T-helper 1 cell treated with Interleukin-12 subunit alpha and Interleukin-12 subunit beta and Interleukin-4 antibody, amounts not matched to agents 30 μg/mL and 1 μg/mL, for 36 hours (primary cell): ENCODE measurements at regions not wholly inside any gene's neighbourhood (a gene's known extent, or its start where the extent isn't known, plus 50 kb on each side); places are given as distances from the start of the nearest gene placed in this dataset.

Experiments used
- H3K27ac Mint-ChIP-seq: one replicate; pipeline ENCODE4 v1.8.0; 2021; ENCODE audit warnings: mild to moderate bottlenecking, mixed read lengths
- H3K27me3 Mint-ChIP-seq: one replicate; pipeline ENCODE4 v1.8.0; 2021; ENCODE audit warnings: low read depth, mixed read lengths
- H3K36me3 Mint-ChIP-seq: one replicate; pipeline ENCODE4 v1.8.0; 2021; ENCODE audit warnings: low read depth, mixed read lengths
- H3K4me1 Mint-ChIP-seq: one replicate; pipeline ENCODE4 v1.8.0; 2021; ENCODE audit warnings: low read depth, mixed read lengths
- H3K4me3 Mint-ChIP-seq: one replicate; pipeline ENCODE4 v1.8.0; 2021; ENCODE audit warnings: mild to moderate bottlenecking, moderate library complexity, mixed read lengths
- H3K9me3 Mint-ChIP-seq: one replicate; pipeline ENCODE4 v1.8.0; 2021; ENCODE audit warnings: mixed read lengths

- H3K4me3 Mint-ChIP-seq, result no peak overlapping the region
- no peaks in the 10 kb centered on the region for H3K27me3 Mint-ChIP-seq
- H3K27ac Mint-ChIP-seq, result no peak overlapping the region
- H3K9me3 Mint-ChIP-seq, result no peaks in the 10 kb centered on the region
- no peaks in the 10 kb centered on the region for H3K4me1 Mint-ChIP-seq
- no peaks in the 10 kb centered on the region for H3K36me3 Mint-ChIP-seq
These were observed 135.0 kb upstream of the ZNF804A start for GRCh38 chr2:184463102-184463865.

DNA sequence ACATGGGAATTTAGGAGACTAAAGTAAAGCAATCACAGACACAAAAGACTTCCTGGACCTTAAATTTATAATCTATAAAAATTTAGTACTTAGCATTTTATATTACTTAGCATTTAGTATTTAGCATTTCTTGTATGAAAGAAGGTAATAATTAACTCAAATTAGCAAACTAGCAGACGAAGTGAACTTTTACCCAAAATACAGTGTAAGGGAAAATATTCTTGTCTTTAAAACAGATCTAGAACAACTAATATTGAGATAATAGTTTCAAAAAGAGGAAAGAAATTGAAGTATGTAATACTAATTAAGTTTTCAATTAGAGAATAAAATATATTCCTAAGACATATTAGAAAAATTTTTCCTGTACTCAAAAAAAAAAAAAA lies 134.5 kb upstream of the ZNF804A start:
- Mint-ChIP-seq H3K9me3 (no peaks in the 10 kb centered on the region), H3K4me3 (no peak overlapping the region), H3K27ac (no peak overlapping the region), H3K36me3 (no peaks in the 10 kb centered on the region), H3K27me3 (no peaks in the 10 kb centered on the region), H3K4me1 (no peaks in the 10 kb centered on the region)

- H3K27me3 Mint-ChIP-seq, result no peaks in the 10 kb centered on the region
- no peaks in the 10 kb centered on the region for H3K9me3 Mint-ChIP-seq
- no peak overlapping the region for H3K27ac Mint-ChIP-seq
- no peak overlapping the region for H3K4me3 Mint-ChIP-seq
- no peaks in the 10 kb centered on the region for H3K4me1 Mint-ChIP-seq
- no peaks in the 10 kb centered on the region for H3K36me3 Mint-ChIP-seq
These were observed 129.5 kb upstream of the ZNF804A start for GRCh38 chr2:184468826-184469225.

GRCh38 chr2:184472481-184472880 lies 125.8 kb upstream of the ZNF804A start:
- H3K4me3 Mint-ChIP-seq, result no peak overlapping the region
- no peaks in the 10 kb centered on the region for H3K27me3 Mint-ChIP-seq
- H3K4me1 Mint-ChIP-seq, result no peaks in the 10 kb centered on the region
- H3K36me3 Mint-ChIP-seq, result no peaks in the 10 kb centered on the region
- no peak overlapping the region for H3K27ac Mint-ChIP-seq
- H3K9me3 Mint-ChIP-seq, result no peaks in the 10 kb centered on the region

GRCh38 chr2:184481865-184482264 lies 116.5 kb upstream of the ZNF804A start:
- no peak overlapping the region for H3K4me3 Mint-ChIP-seq
- H3K27me3 Mint-ChIP-seq, result no peaks in the 10 kb centered on the region
- no peaks in the 10 kb centered on the region for H3K9me3 Mint-ChIP-seq
- no peaks in the 10 kb centered on the region for H3K36me3 Mint-ChIP-seq
- H3K27ac Mint-ChIP-seq, result no peak overlapping the region
- H3K4me1 Mint-ChIP-seq, result no peaks in the 10 kb centered on the region

DNA sequence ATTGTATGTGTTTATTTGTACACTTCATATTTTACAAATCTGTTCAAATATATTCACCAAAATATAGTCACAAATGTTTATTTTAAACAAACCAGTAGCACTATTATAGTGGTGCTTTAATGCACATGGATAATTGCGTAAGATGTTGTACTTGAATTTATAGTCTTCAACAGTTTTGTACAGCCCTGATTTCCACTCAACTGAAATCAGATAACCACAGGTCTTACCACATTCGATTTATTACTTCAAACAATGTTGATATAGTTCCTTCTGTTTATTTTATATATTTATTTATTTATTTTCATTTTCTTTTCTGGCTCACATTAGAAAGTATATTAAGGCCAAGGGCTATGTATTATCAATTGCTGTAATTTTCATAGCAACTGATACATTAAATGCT lies 99.4 kb upstream of the ZNF804A start:
- no peak overlapping the region for H3K4me3 Mint-ChIP-seq
- no peak overlapping the region for H3K27ac Mint-ChIP-seq
- no peaks in the 10 kb centered on the region for H3K27me3 Mint-ChIP-seq
- H3K36me3 Mint-ChIP-seq, result no peaks in the 10 kb centered on the region
- no peaks in the 10 kb centered on the region for H3K9me3 Mint-ChIP-seq
- no peaks in the 10 kb centered on the region for H3K4me1 Mint-ChIP-seq

GRCh38 chr2:184504252-184504651 lies 94.1 kb upstream of the ZNF804A start:
- Mint-ChIP-seq H3K27me3 (no peaks in the 10 kb centered on the region), H3K27ac (no peak overlapping the region), H3K36me3 (no peaks in the 10 kb centered on the region), H3K4me3 (no peak overlapping the region), H3K9me3 (no peaks in the 10 kb centered on the region), H3K4me1 (no peaks in the 10 kb centered on the region)

DNA sequence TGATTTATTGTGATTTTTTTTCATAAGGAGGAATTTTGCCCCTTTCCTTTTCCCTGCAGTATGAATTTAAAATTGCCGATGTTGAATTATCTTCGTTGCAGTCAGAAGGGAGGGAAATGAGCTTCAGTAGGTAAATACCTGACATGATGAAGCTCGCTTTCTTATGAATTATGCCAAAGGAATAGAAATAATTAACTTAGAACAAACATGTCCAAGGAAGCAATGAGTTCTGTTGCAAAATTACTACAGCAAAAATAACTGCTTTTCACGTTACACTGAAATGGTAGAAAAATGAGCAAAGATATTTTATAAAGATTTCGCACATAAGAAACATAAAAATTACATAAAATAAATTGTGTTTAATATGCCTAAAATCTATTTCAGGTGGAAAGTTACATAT lies 91.1 kb upstream of the ZNF804A start:
- peaks cover 3% of the 10 kb centered on the region for H3K9me3 Mint-ChIP-seq
- no peak overlapping the region for H3K4me3 Mint-ChIP-seq
- H3K36me3 Mint-ChIP-seq, result no peaks in the 10 kb centered on the region
- H3K27me3 Mint-ChIP-seq, result no peaks in the 10 kb centered on the region
- no peak overlapping the region for H3K27ac Mint-ChIP-seq
- H3K4me1 Mint-ChIP-seq, result no peaks in the 10 kb centered on the region

DNA sequence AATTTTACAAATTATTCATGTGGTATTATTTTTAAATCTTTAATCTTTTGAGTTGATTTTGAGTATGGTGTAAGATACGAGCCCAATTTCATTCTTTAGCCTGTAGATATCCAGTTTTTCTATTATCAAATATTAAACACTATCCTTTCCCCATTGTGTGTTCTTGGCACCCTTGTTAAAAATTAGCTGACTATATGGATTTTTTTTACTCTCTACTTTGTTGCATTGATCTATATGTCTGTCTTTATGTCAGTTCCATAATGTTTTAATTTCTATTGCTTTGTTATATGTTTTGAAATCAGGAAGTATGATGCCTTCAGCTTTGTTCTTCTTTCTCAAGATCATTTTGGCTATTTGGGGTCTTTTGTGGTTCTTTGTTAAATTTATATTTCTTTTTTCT lies 80.9 kb upstream of the ZNF804A start:
- Mint-ChIP-seq H3K36me3 (no peaks in the 10 kb centered on the region), H3K9me3 (no peaks in the 10 kb centered on the region), H3K27me3 (no peaks in the 10 kb centered on the region), H3K4me3 (no peak overlapping the region), H3K27ac (no peak overlapping the region), H3K4me1 (no peaks in the 10 kb centered on the region)

DNA sequence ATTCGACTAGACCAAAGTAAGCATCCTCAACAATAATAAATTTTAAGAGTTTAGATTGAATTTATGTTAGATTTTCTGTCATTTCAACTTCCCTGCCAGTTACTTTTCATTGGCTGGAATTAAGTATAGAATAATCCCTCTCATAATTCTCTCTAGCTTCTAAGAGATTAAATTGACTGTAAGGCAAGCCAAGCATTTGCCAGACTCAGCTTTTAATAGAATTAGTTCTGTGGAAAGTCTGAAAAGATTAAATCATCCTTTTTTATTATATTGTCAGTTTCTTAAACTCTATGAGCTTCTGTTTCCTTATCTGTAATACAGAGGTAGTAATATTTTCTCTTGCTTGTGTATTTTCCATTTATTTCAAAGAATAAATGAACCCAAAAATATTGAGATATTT lies 77.9 kb upstream of the ZNF804A start:
- H3K27ac Mint-ChIP-seq, result no peak overlapping the region
- H3K4me3 Mint-ChIP-seq, result no peak overlapping the region
- H3K27me3 Mint-ChIP-seq, result no peaks in the 10 kb centered on the region
- peaks cover 6% of the 10 kb centered on the region for H3K9me3 Mint-ChIP-seq
- H3K36me3 Mint-ChIP-seq, result no peaks in the 10 kb centered on the region
- no peaks in the 10 kb centered on the region for H3K4me1 Mint-ChIP-seq

DNA sequence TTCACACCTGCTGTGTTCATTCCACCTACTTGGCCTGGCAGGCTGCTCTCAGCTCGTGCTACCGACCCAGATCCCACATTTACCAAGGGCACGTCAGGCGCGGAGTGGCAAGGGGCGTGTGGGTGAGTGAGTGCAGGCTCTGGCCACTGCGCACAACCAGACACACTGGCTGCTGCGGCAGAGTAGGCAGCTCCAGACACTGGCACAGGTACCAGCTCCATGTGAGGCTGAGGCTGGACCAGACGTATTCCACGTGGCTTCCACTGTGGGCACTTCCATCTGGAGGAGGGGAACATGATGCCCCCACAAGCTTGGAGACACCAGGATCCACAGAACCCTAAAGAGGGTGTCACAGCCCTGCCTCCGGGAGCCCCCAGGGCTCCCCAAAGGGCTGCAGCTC lies 74.6 kb upstream of the ZNF804A start:
- no peak overlapping the region for H3K27ac Mint-ChIP-seq
- H3K36me3 Mint-ChIP-seq, result no peaks in the 10 kb centered on the region

GRCh38 chr2:184524551-184525382 lies 73.6 kb upstream of the ZNF804A start:
- Mint-ChIP-seq H3K4me1 (no peaks in the 10 kb centered on the region), H3K27ac (no peak overlapping the region)

More for the DNA sequence above, 74.6 kb upstream of the ZNF804A start:
- Mint-ChIP-seq H3K27me3 (no peaks in the 10 kb centered on the region), H3K4me3 (no peak overlapping the region), H3K9me3 (peaks cover 27% of the 10 kb centered on the region), H3K4me1 (no peaks in the 10 kb centered on the region)

GRCh38 chr2:184527058-184527457 lies 71.3 kb upstream of the ZNF804A start:
- H3K27ac Mint-ChIP-seq, result no peak overlapping the region
- H3K9me3 Mint-ChIP-seq, result peaks cover 27% of the 10 kb centered on the region
- H3K4me1 Mint-ChIP-seq, result no peaks in the 10 kb centered on the region
- no peaks in the 10 kb centered on the region for H3K27me3 Mint-ChIP-seq
- H3K4me3 Mint-ChIP-seq, result no peak overlapping the region
- H3K36me3 Mint-ChIP-seq, result no peaks in the 10 kb centered on the region

More at GRCh38 chr2:184524551-184525382, 73.6 kb upstream of the ZNF804A start:
- Mint-ChIP-seq H3K4me3 (no peak overlapping the region), H3K27me3 (no peaks in the 10 kb centered on the region), H3K9me3 (peaks cover 27% of the 10 kb centered on the region), H3K36me3 (no peaks in the 10 kb centered on the region)

- H3K36me3 Mint-ChIP-seq, result no peaks in the 10 kb centered on the region
- H3K4me1 Mint-ChIP-seq, result no peaks in the 10 kb centered on the region
- no peaks in the 10 kb centered on the region for H3K27me3 Mint-ChIP-seq
- peaks cover 27% of the 10 kb centered on the region for H3K9me3 Mint-ChIP-seq
- no peak overlapping the region for H3K27ac Mint-ChIP-seq
- no peak overlapping the region for H3K4me3 Mint-ChIP-seq
These were observed 70.2 kb upstream of the ZNF804A start for GRCh38 chr2:184528119-184528518.

- Mint-ChIP-seq H3K27me3 (no peaks in the 10 kb centered on the region), H3K36me3 (no peaks in the 10 kb centered on the region), H3K4me3 (no peak overlapping the region), H3K9me3 (peaks cover 23% of the 10 kb centered on the region), H3K27ac (no peak overlapping the region), H3K4me1 (no peaks in the 10 kb centered on the region)
These were observed 68.1 kb upstream of the ZNF804A start for GRCh38 chr2:184530239-184530638.
